Thyroid gland (tissue), 4 donors: ENCODE measurements at regions not wholly inside any gene's neighbourhood (a gene's known extent, or its start where the extent isn't known, plus 50 kb on each side); places are given as distances from the start of the nearest gene placed in this dataset.

Source experiments
- POLR2A ChIP-seq, 2 donors: fragments of 450-650 bp; IDR thresholded peaks; one replicate each; pipeline ENCODE4 v1.6.1; 2017; ENCODE audit warnings: antibody characterized with exemption in 2 of 2, mild to moderate bottlenecking in 2 of 2, moderate library complexity in 1 of 2
- TF ChIP-seq, protein P1 (sequence below), 6 experiments: fragments of 200-600 bp in 3 of 6; fragments of 450-650 bp in 3 of 6; sonication (generic) in 3 of 6; IDR thresholded peaks; one replicate each; pipeline ENCODE4 v1.5.1; 2016 to 2019; ENCODE audit warnings: antibody characterized with exemption in 6 of 6, mild to moderate bottlenecking in 2 of 6, inconsistent platforms in 1 of 6, moderate library complexity in 1 of 6

DNA sequence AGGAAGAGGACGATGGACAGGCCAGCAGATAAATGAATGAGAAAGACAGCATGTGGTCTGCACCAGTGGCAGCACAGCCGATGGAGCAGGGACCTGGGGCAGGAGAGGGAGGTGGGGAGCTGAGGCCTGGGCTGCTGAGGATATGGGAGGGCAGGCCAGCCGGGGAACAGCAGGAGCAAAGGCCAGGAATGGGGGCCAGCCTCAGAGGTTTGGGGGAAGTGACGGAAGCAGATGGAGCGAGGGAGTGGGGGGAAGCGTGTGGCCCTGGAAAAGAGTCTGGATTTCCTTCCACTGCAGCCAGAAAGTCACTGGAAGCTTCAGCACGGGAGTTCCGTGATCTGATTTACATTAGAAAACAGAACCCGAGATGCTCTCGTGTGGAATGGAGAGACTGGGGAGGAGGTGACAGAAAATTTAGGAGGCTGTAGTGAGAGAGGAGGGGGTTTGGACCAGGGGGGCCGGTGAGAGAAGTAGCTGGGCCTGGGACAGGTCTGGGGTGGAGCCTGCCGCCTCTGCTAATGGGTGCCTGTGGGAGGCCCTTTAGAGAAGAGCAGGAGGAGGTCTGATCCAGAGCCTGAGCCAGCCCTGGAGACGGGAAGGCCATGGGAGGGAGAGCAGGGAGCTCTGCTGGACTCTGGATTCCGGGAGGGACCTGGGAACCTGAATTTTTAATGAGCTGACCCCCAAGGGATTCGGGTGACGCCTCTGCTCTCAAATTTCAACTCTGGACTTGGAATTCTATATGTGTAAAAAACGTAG lies 65.4 kb downstream of the TSPAN17 start:
- TF ChIP-seq, protein P1, sequence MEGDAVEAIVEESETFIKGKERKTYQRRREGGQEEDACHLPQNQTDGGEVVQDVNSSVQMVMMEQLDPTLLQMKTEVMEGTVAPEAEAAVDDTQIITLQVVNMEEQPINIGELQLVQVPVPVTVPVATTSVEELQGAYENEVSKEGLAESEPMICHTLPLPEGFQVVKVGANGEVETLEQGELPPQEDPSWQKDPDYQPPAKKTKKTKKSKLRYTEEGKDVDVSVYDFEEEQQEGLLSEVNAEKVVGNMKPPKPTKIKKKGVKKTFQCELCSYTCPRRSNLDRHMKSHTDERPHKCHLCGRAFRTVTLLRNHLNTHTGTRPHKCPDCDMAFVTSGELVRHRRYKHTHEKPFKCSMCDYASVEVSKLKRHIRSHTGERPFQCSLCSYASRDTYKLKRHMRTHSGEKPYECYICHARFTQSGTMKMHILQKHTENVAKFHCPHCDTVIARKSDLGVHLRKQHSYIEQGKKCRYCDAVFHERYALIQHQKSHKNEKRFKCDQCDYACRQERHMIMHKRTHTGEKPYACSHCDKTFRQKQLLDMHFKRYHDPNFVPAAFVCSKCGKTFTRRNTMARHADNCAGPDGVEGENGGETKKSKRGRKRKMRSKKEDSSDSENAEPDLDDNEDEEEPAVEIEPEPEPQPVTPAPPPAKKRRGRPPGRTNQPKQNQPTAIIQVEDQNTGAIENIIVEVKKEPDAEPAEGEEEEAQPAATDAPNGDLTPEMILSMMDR (IDR thresholded peaks at IDR 0.05): no peak
- no peak for TF ChIP-seq POLR2A (IDR thresholded peaks at IDR 0.05)
